HCT116 (cell line): ENCODE measurements at regions not wholly inside any gene's neighbourhood (a gene's known extent, or its start where the extent isn't known, plus 50 kb on each side); places are given as distances from the start of the nearest gene placed in this dataset.

Experiments
- ATAC-seq: fragments of 200-7000 bp; cut with Tn5 transposase; 2 replicates; pipeline ENCODE4 v1.9.1; 2020; ENCODE audit warnings: mild to moderate bottlenecking, moderate library complexity
- BruUV-seq: library from RNA; stranded (reverse); fragments of 400-500 nt; replicated peaks from 2 replicates; lab custom pipeline; 2021; lab: Mats Ljungman, UMichigan
- CTCF ChIA-PET: fragments of 300-600 bp; sonication (Branson Sonifier 250); formaldehyde crosslinking; loops from one replicate; lab custom pipeline; 2021; ENCODE audit warnings: antibody characterized with exemption; lab: Charles Lee
- POLR2A ChIA-PET: fragments of 300-600, 350-600 bp; sonication (Branson Sonifier 250); formaldehyde crosslinking; loops from one replicate; lab custom pipeline; 2021; ENCODE audit warnings: antibody characterized with exemption; lab: Charles Lee
- RAD21 ChIA-PET, 2 experiments: fragments of 300-600 bp; sonication (Branson Sonifier 250); formaldehyde crosslinking; loops; one replicate each; lab custom pipeline; 2023; ENCODE audit warnings: low total read pairs in 2 of 2; ENCODE audit not compliant: uncharacterized antibody in 2 of 2, unreplicated experiment in 2 of 2, low non-redundant PET in 1 of 2; lab: Charles Lee
- DNase-seq: peaks from one replicate; pipeline ENCODE4 v3.0.0-alpha.2; 2010; ENCODE audit warnings: low read depth, low spot score
- H2AFZ ChIP-seq: fragments of 200-600 bp; shearing (Covaris generic), sonication (generic); 2 replicates; pipeline ENCODE4 v1.6.1; 2017; ENCODE audit warnings: low read depth, mixed run types, mixed read lengths, antibody characterized with exemption, low read length; ENCODE audit not compliant: poor library complexity, severe bottlenecking
- H3K27ac ChIP-seq: 2 replicates; pipeline ENCODE4 v1.5.1; 2012; ENCODE audit warnings: low read depth, low read length
- H3K27me3 ChIP-seq: fragments of 200-600 bp; sonication (generic); 2 replicates; pipeline ENCODE4 v1.6.1; 2016; ENCODE audit warnings: mixed run types, low read length, mixed read lengths; ENCODE audit not compliant: insufficient read depth
- H3K36me3 ChIP-seq, 2 experiments: fragments of 200-500 bp in 1 of 2; fragments of 200-600 bp in 1 of 2; sonication (Bioruptor generic) in 1 of 2; sonication (generic) in 1 of 2; 2 replicates each; pipeline versions ENCODE4 v1.5.1 to v1.6.1; 2014 to 2016; ENCODE audit warnings: low read length in 2 of 2, inconsistent platforms in 1 of 2, mixed read lengths in 1 of 2, mixed run types in 1 of 2; ENCODE audit not compliant: insufficient read depth in 2 of 2, control insufficient read depth in 1 of 2
- H3K4me1 ChIP-seq, 2 experiments: fragments of 200-600 bp in 1 of 2; sonication (generic) in 1 of 2; 2 replicates each; pipeline versions ENCODE4 v1.5.1 to v1.6.1; 2012 to 2017; ENCODE audit warnings: low read length in 2 of 2, inconsistent platforms in 1 of 2, mild to moderate bottlenecking in 1 of 2, mixed read lengths in 1 of 2, mixed run types in 1 of 2, moderate library complexity in 1 of 2; ENCODE audit not compliant: insufficient read depth in 2 of 2, control insufficient read depth in 1 of 2
- H3K4me2 ChIP-seq: fragments of 200-600 bp; sonication (generic); 2 replicates; pipeline ENCODE4 v1.6.1; 2017; ENCODE audit warnings: mixed run types, low read length, mixed read lengths
- H3K4me3 ChIP-seq, 2 experiments: fragments of 200-600 bp in 1 of 2; sonication (generic) in 1 of 2; replicated peaks in 1 of 2; 2 replicates each; pipeline ENCODE4 v1.5.1; 2011 to 2016; ENCODE audit warnings: low read length in 2 of 2, control low read depth in 1 of 2, low read depth in 1 of 2, mild to moderate bottlenecking in 1 of 2, mixed read lengths in 1 of 2, mixed run types in 1 of 2
- H3K79me2 ChIP-seq: fragments of 200-600 bp; sonication (generic); 2 replicates; pipeline ENCODE4 v1.6.1; 2017; ENCODE audit warnings: mild to moderate bottlenecking, mixed run types, low read length, moderate library complexity, mixed read lengths; ENCODE audit not compliant: insufficient read depth
- H3K9ac ChIP-seq: fragments of 200-600 bp; sonication (generic); 2 replicates; pipeline ENCODE4 v1.6.1; 2016; ENCODE audit warnings: low read length, mixed read lengths
- H3K9me2 ChIP-seq: fragments of 200-600 bp; sonication (generic), shearing (Covaris generic); 2 replicates; pipeline ENCODE4 v1.6.1; 2017; ENCODE audit warnings: mixed run types, mild to moderate bottlenecking, moderate library complexity; ENCODE audit not compliant: insufficient read depth
- H3K9me3 ChIP-seq, 2 experiments: fragments of 200-500 bp in 1 of 2; fragments of 200-600 bp in 1 of 2; sonication (Bioruptor generic) in 1 of 2; sonication (generic) in 1 of 2; 2 replicates each; pipeline ENCODE4 v1.6.1; 2014 to 2017; ENCODE audit warnings: low read length in 2 of 2, mixed read lengths in 2 of 2, inconsistent platforms in 1 of 2, low read depth in 1 of 2, mild to moderate bottlenecking in 1 of 2, mixed run types in 1 of 2, moderate library complexity in 1 of 2; ENCODE audit not compliant: control insufficient read depth in 1 of 2, insufficient read depth in 1 of 2
- H4K20me1 ChIP-seq: fragments of 200-600 bp; sonication (generic), shearing (Covaris generic); 2 replicates; pipeline ENCODE4 v1.6.1; 2017; ENCODE audit warnings: mixed run types, mild to moderate bottlenecking, moderate library complexity; ENCODE audit not compliant: insufficient read depth
- CBX3 ChIP-seq: IDR thresholded peaks from 2 replicates; pipeline ENCODE4 v1.6.1; 2012; ENCODE audit warnings: low read depth
- CEBPB ChIP-seq: IDR thresholded peaks from 2 replicates; pipeline ENCODE4 v1.6.1; 2012; ENCODE audit warnings: low read depth
- CTCF ChIP-seq, 3 experiments: fragments of 200-600 bp in 1 of 3; sonication (generic) in 1 of 3; IDR thresholded peaks in 2 of 3; conservative IDR thresholded peaks in 1 of 3; 2 replicates each; pipeline ENCODE4 v1.5.1; 2012 to 2017; ENCODE audit warnings: low read depth in 2 of 3, low read length in 2 of 3, antibody characterized with exemption in 1 of 3, borderline replicate concordance in 1 of 3, control low read depth in 1 of 3, mild to moderate bottlenecking in 1 of 3, mixed read lengths in 1 of 3, mixed run types in 1 of 3, moderate library complexity in 1 of 3; ENCODE audit not compliant: insufficient read depth in 1 of 3
- EGR1 ChIP-seq: IDR thresholded peaks from 2 replicates; pipeline ENCODE4 v1.6.1; 2012; ENCODE audit warnings: low read depth
- ELF1 ChIP-seq: IDR thresholded peaks from 2 replicates; pipeline ENCODE4 v1.6.1; 2012; ENCODE audit warnings: low read depth, borderline replicate concordance
- EZH2phosphoT487 ChIP-seq: fragments of 200-600 bp; IDR thresholded peaks from 2 replicates; pipeline ENCODE4 v1.6.1; 2018; ENCODE audit warnings: antibody characterized with exemption, borderline replicate concordance
- FOSL1 ChIP-seq: IDR thresholded peaks from 2 replicates; pipeline ENCODE4 v1.6.1; 2012; ENCODE audit warnings: low read depth
- JUND ChIP-seq: IDR thresholded peaks from 2 replicates; pipeline ENCODE4 v1.6.1; 2012
- POLR2A ChIP-seq: IDR thresholded peaks from 2 replicates; pipeline ENCODE4 v1.7.0; 2011; ENCODE audit warnings: borderline replicate concordance; ENCODE audit not compliant: insufficient read depth, insufficient read length; ENCODE audit errors: extremely low read depth
- POLR2AphosphoS5 ChIP-seq: IDR thresholded peaks from 2 replicates; pipeline ENCODE4 v1.6.1; 2011; ENCODE audit warnings: mild to moderate bottlenecking, low read depth, low read length, moderate library complexity
- SIN3A ChIP-seq: IDR thresholded peaks from 2 replicates; pipeline ENCODE4 v1.6.1; 2012; ENCODE audit warnings: low read depth
- SRF ChIP-seq: IDR thresholded peaks from 2 replicates; pipeline ENCODE4 v1.6.1; 2012; ENCODE audit warnings: low read depth
- TCF7L2 ChIP-seq: IDR thresholded peaks from 2 replicates; pipeline ENCODE4 v1.7.0; 2011; ENCODE audit warnings: borderline replicate concordance, inconsistent platforms; ENCODE audit not compliant: insufficient read depth, insufficient read length; ENCODE audit errors: extremely low read depth
- YY1 ChIP-seq: IDR thresholded peaks from 2 replicates; pipeline ENCODE4 v1.6.1; 2011; ENCODE audit warnings: low read length, low read depth, moderate library complexity, mild to moderate bottlenecking; ENCODE audit not compliant: insufficient replicate concordance; ENCODE audit errors: extremely low read depth
- ZNF274 ChIP-seq: fragments of 200-500 bp; sonication (Bioruptor generic); IDR thresholded peaks from 2 replicates; pipeline ENCODE4 v1.6.1; 2014; ENCODE audit warnings: mild to moderate bottlenecking, low read depth, low read length, inconsistent platforms
- intact Hi-C: fragments of 100-400 bp; cut with micrococcal nuclease; formaldehyde crosslinking; loops from 2 replicates; pipeline ENCODE4 v1.10.0; 2022
- TF ChIP-seq, protein P1 (sequence below): IDR thresholded peaks from 2 replicates; pipeline ENCODE4 v1.6.1; 2012; ENCODE audit warnings: low read depth
- TF ChIP-seq, protein P2 (sequence below): IDR thresholded peaks from 2 replicates; pipeline ENCODE4 v1.6.1; 2012
- TF ChIP-seq, protein P3 (sequence below): IDR thresholded peaks from 2 replicates; pipeline ENCODE4 v1.6.1; 2011; ENCODE audit warnings: mild to moderate bottlenecking, low read length, moderate library complexity; ENCODE audit not compliant: insufficient replicate concordance; ENCODE audit errors: extremely low read depth
- TF ChIP-seq, protein P4 (sequence below): IDR thresholded peaks from 2 replicates; pipeline ENCODE4 v1.6.1; 2012

GRCh38 chr1:118339400-118340124, 154.5 kb upstream of the SPAG17 start:
- intact Hi-C loops = no loop called here
- RAD21 ChIA-PET = no interaction called here
- no TSS peak for BruUV-seq
- Histone ChIP-seq H3K79me2 (no peaks in the 10 kb centered on the region), H3K4me3 (no peak overlapping the region), H2AFZ (no peak overlapping the region), H3K4me1 (no peaks in the 10 kb centered on the region), H3K27me3 (no peaks in the 10 kb centered on the region), H3K4me2 (no peak overlapping the region), H3K27ac (no peak overlapping the region), H3K9me2 (no peaks in the 10 kb centered on the region), H3K9me3 (peaks cover 0 to 8% of the 10 kb centered on the region in 2 experiments; a peak in 1 of 4 replicates), H4K20me1 (no peaks in the 10 kb centered on the region), H3K36me3 (no peaks in the 10 kb centered on the region), H3K9ac (no peak overlapping the region)
- CTCF ChIA-PET = no interaction called here
- POLR2A ChIA-PET = no interaction called here
- DNase-seq = no peak
- TF ChIP-seq SRF = no peak
- TF ChIP-seq POLR2AphosphoS5 = no peak
- TF ChIP-seq CBX3 = no peak
- TF ChIP-seq, protein P1, sequence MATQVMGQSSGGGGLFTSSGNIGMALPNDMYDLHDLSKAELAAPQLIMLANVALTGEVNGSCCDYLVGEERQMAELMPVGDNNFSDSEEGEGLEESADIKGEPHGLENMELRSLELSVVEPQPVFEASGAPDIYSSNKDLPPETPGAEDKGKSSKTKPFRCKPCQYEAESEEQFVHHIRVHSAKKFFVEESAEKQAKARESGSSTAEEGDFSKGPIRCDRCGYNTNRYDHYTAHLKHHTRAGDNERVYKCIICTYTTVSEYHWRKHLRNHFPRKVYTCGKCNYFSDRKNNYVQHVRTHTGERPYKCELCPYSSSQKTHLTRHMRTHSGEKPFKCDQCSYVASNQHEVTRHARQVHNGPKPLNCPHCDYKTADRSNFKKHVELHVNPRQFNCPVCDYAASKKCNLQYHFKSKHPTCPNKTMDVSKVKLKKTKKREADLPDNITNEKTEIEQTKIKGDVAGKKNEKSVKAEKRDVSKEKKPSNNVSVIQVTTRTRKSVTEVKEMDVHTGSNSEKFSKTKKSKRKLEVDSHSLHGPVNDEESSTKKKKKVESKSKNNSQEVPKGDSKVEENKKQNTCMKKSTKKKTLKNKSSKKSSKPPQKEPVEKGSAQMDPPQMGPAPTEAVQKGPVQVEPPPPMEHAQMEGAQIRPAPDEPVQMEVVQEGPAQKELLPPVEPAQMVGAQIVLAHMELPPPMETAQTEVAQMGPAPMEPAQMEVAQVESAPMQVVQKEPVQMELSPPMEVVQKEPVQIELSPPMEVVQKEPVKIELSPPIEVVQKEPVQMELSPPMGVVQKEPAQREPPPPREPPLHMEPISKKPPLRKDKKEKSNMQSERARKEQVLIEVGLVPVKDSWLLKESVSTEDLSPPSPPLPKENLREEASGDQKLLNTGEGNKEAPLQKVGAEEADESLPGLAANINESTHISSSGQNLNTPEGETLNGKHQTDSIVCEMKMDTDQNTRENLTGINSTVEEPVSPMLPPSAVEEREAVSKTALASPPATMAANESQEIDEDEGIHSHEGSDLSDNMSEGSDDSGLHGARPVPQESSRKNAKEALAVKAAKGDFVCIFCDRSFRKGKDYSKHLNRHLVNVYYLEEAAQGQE = no peak
- TF ChIP-seq, protein P2, sequence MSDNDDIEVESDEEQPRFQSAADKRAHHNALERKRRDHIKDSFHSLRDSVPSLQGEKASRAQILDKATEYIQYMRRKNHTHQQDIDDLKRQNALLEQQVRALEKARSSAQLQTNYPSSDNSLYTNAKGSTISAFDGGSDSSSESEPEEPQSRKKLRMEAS = no peak
- no peak for TF ChIP-seq JUND
- no peak for TF ChIP-seq EZH2phosphoT487
- TF ChIP-seq FOSL1 = no peak
- TF ChIP-seq EGR1 = no peak
- no peak for TF ChIP-seq ZNF274
- TF ChIP-seq ELF1 = no peak
- TF ChIP-seq CEBPB = no peak
- TF ChIP-seq, protein P3, sequence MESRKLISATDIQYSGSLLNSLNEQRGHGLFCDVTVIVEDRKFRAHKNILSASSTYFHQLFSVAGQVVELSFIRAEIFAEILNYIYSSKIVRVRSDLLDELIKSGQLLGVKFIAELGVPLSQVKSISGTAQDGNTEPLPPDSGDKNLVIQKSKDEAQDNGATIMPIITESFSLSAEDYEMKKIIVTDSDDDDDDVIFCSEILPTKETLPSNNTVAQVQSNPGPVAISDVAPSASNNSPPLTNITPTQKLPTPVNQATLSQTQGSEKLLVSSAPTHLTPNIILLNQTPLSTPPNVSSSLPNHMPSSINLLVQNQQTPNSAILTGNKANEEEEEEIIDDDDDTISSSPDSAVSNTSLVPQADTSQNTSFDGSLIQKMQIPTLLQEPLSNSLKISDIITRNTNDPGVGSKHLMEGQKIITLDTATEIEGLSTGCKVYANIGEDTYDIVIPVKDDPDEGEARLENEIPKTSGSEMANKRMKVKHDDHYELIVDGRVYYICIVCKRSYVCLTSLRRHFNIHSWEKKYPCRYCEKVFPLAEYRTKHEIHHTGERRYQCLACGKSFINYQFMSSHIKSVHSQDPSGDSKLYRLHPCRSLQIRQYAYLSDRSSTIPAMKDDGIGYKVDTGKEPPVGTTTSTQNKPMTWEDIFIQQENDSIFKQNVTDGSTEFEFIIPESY = no peak
- no peak for TF ChIP-seq SIN3A
- TF ChIP-seq, protein P4, sequence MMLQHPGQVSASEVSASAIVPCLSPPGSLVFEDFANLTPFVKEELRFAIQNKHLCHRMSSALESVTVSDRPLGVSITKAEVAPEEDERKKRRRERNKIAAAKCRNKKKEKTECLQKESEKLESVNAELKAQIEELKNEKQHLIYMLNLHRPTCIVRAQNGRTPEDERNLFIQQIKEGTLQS = no peak
- no peak for TF ChIP-seq TCF7L2
- no peak for TF ChIP-seq CTCF (IDR thresholded peaks at IDR 0.05 in 2 of 3, conservative IDR thresholded peaks at IDR 0.05 in 1 of 3; ENCODE audit: borderline replicate concordance in 1 of 3, insufficient read depth in 1 of 3, low read depth in 2 of 3, low read length in 2 of 3)
- no peak for TF ChIP-seq POLR2A
- TF ChIP-seq YY1 = no peak
- ATAC-seq = no peak
